OCI-M1 (cell line): ENCODE measurements at regions not wholly inside any gene's neighbourhood (a gene's known extent, or its start where the extent isn't known, plus 50 kb on each side); places are given as distances from the start of the nearest gene placed in this dataset.

Source experiments
- DNase-seq: peaks from one replicate; lab custom pipeline; 2025; lab: John Stamatoyannopoulos, UW

- no peak for DNase-seq
Observed at GRCh38 chr16:6381896-6382295, 950.7 kb upstream of the RBFOX1 start.

DNA sequence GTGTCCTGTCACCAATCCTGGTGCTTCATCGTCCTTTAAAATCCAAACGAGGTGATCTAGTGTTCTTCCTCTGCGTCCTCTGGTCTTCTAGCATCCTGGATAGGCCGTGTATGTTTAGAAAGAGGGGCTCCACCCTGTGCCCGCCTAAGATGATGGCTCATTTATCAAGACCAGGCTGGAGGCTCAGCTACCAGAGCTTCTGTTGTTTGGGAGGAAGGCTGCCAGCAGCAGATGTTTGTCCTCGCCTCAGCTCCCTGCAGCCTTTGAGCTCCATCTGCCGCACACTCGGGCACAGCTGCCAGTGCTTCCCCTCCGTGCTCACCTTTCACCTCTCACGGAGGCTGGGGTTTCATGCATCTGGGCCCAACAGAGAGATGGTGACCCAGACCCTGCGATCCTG, 954.7 kb upstream of the RBFOX1 start:
- no peak for DNase-seq

- DNase-seq: no peak
Observed at GRCh38 chr16:6375465-6376075, 957.1 kb upstream of the RBFOX1 start.

DNA sequence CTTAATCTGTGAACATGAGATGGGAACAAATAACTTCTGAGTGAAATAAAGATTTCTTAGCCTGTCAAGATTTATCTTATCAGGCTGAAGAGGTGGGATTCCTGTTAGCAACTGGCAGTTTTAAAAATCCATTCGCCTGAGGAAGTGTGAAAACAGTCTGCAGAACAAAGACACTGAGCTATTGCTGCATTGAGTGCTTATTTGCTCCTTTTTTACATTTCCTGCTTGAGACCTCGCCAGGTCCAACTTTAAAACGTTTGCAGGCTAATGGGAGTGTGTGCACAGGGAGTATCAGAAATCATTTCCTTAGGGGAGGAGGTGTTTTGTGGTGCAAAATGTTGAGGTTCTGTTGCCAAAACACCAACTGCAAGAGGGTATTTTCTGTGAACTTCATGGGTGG, 957.8 kb upstream of the RBFOX1 start:
- no peak for DNase-seq

GRCh38 chr16:6364846-6365245, 967.8 kb upstream of the RBFOX1 start:
- no peak for DNase-seq

- DNase-seq: no peak
Observed at GRCh38 chr16:6363896-6364607, 968.6 kb upstream of the RBFOX1 start.

DNA sequence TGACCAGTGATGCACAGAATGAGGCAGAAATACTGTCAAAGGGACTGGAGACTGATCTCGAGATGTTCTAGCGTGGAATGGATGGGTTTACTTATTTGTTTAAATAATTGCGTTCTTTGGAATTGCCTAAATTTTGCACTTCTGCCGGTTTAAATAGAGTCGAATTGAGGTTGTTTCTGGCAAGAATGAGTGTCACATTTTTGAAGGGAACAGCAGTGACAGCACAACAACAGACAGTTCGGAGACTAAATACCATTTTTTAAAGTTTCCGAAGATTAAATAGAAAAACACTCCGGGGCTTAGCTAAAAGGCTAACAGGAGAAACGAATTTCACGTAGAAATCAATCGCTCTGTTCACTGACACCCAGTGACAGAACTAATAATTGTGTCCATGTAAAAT, 969.2 kb upstream of the RBFOX1 start:
- DNase-seq: no peak

DNA sequence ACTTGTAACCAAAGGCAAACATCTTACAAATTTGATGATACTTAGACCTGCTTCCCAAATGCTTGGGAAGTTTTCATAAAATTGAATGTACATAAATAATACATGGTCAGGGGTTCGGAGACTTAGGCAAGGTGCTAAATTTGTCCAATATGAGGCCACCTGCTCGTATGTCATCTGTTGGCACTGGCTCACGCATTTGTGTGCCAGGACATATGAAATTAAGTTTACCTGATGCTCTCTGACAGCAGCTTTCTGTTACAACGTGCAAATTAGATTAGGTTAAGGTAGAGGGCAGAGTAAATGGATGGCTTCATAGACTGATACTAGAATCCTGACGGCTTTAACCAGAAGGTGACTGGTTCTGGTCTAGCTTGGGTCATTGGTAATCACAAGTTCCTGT, 970.3 kb upstream of the RBFOX1 start:
- DNase-seq: no peak

GRCh38 chr16:6360641-6361040, 972.0 kb upstream of the RBFOX1 start:
- no peak for DNase-seq

DNA sequence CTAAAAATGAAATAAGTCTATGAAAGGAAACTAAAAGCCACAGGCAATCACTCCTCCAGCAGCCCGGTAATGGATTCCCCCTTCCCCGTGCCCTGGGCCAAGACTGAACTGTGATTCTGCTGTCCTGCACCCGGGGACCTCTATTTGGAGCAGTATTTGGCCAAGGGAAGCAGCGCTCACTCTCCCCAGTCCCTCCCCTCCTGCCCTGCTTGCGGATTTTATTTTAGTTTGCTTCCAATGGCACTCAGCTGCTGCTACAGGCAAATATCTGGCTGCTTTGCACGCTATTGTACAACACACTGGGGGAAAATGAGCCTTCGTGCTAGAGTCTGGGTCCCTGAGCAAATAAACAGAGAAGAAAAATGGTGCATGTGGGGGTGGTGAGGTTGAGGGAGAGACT, 975.7 kb upstream of the RBFOX1 start:
- DNase-seq: no peak

- DNase-seq: no peak
Observed at GRCh38 chr16:6349725-6350124, 982.9 kb upstream of the RBFOX1 start.

GRCh38 chr16:6345090-6345489, 987.6 kb upstream of the RBFOX1 start:
- no peak for DNase-seq

GRCh38 chr16:6343157-6343556, 989.5 kb upstream of the RBFOX1 start:
- DNase-seq: no peak

- no peak for DNase-seq
Observed at GRCh38 chr16:6341981-6342380, 990.7 kb upstream of the RBFOX1 start.

DNA sequence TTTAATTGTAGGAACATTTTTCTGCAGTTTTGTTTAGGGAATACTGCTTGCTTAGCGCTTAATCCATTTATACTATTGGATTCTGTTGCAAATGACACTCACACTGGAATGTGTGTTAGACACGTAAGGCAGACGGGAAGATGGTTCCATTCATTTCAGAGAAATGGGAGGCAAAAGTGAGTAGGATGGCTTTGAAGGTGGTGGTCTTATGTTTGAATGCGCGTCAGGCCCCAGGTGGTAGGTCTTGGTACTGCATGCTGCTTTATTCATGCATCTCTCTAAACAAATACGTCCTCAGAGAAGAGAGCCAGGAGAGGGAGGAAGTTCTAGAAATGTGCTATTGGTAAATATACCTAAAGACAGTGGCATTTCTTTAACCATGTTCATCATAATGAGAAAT, 997.6 kb upstream of the RBFOX1 start:
- peak; percentile 6 for DNase-seq

DNA sequence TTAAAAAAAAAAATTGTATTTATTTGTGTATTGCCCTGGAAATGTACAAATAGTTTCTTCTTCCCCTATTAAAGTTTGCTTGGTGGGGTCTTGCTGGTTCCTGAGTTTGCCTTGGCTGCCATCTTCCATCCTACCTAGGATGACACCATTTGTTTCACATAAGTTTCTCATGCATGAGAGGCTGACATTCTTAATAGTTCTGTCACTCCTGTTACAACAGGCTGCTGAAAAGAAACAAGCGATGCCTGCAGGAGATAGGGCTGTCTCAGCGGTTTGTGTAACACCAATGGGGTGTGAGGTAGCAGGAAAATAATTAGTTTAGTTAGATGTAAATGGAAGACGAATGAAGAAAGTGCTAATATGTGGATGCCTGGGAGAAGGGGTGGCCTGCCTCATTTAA, 1000.9 kb upstream of the RBFOX1 start:
- no peak for DNase-seq

DNA sequence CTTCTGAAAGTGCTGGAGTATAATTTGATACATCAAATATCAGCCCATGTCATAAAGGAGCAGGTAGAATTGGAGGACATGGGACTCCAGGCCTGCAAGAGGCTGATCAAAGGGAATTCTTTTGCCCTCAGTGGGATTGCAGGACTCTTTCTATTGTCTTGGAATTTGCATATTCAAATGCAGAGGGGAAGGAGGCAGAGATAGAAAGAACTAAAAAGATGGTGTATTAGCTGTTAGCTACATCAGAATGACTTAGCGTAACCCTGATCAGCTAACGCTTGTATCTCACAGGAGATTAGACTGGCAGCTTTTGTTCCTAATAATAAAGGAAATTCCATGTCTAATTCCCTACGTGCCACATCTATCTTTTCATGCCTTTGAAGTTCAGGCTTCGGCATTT, 1014.7 kb upstream of the RBFOX1 start:
- no peak for DNase-seq

GRCh38 chr16:6309271-6309670, 1023.4 kb upstream of the RBFOX1 start:
- DNase-seq: no peak

DNA sequence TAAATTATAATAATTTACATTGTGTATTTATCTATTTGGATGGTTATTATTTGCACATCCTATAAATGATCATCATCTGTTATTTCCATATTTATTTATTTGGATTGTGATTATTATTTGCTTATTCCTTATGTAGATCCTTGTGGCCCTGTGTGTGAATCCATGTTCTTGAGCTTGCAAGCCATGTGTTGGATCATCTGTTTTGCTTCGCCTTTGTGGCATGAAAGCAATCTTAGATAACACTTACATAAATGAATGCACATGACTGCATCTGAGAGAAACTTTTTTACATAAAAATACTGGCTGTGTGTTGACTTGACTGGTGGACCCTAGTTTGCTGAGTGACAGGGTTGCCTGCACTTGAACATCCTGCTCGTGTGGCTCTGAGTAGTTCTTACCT, 1024.5 kb upstream of the RBFOX1 start:
- DNase-seq: no peak

DNA sequence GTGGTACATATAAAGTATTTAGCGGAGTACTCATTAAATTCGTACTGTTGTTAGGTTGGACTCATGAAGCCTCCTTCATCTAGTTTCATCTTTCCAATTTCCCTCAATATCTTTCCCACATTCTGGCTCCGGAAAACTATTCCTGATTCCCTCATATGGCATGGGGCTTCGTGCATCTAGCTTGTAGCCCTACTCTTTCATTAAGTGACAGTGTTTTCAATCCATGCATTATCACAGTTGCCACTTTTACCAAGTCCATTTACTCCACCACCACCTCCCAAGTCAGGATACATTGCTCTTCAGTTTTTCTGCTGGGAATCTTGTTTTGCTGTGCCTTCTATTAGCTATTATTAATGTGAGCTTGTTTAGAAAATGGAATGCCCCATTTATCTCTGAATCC, 1032.1 kb upstream of the RBFOX1 start:
- DNase-seq: no peak

- DNase-seq: no peak
Observed at GRCh38 chr16:6297666-6298410, 1034.8 kb upstream of the RBFOX1 start.

GRCh38 chr16:6286176-6286575, 1046.5 kb upstream of the RBFOX1 start:
- no peak for DNase-seq

GRCh38 chr16:6284731-6285130, 1047.9 kb upstream of the RBFOX1 start:
- no peak for DNase-seq
